ENCODE measurements at regions not wholly inside any gene's neighbourhood (a gene's known extent, or its start where the extent isn't known, plus 50 kb on each side); places are given as distances from the start of the nearest gene placed in this dataset.

GRCh38 chr3:144361002-144361401, 389.4 kb downstream of the DIPK2A start:
- TF ChIP-seq POLR2A (IDR thresholded peaks at IDR 0.05), result no peak
- TF ChIP-seq POLR2AphosphoS5 (IDR thresholded peaks at IDR 0.05), result no peak
- no peak for TF ChIP-seq CTCF (IDR thresholded peaks at IDR 0.05)
